WTC11 (cell line): ENCODE measurements at regions not wholly inside any gene's neighbourhood (a gene's known extent, or its start where the extent isn't known, plus 50 kb on each side); places are given as distances from the start of the nearest gene placed in this dataset.

ENCODE experiments used
- TP53 ChIP-seq: sonication (generic); formaldehyde crosslinking; IDR thresholded peaks from 2 replicates; pipeline ENCODE4 v1.8.1; 2023; ENCODE audit warnings: mild to moderate bottlenecking, missing genetic modification reagents
- TF ChIP-seq, protein P1 (sequence below): sonication (generic); formaldehyde crosslinking; IDR thresholded peaks from 2 replicates; pipeline ENCODE4 v1.8.1; 2023; ENCODE audit warnings: mild to moderate bottlenecking, missing genetic modification reagents, moderate library complexity
- TF ChIP-seq, protein P2 (sequence below): fragments of 200-600 bp; IDR thresholded peaks from 2 replicates; pipeline ENCODE4 v1.8.0; 2022; ENCODE audit warnings: antibody characterized with exemption

DNA sequence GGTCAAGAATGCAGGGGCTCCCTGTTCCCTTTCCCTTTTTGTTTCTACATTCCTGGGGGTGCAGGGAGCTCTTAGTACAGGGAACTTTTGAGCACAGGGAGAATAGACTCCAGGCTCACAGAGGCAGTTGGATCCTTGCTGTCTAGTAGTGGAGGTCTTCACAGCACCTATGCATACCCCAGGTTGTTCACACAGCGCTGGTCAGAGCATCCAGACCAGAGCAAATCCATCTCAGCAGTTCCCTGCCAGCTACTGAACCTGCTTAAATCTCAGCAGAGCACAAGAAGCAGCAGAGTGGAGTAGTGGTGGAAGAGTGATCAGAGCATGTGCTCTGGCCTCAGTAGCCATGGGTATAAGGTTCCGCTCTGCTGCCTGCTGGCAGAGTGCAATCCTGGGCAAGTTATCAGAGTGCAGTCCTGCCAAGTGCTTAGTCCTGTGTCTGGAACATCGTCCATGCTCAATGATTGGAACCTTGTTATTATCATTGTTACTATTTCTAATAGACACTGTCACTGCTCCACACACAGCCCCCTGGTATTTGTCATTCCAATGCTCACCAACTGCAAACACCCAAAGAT is 220.4 kb downstream of the CBLN1 start:
- TF ChIP-seq, protein P1, sequence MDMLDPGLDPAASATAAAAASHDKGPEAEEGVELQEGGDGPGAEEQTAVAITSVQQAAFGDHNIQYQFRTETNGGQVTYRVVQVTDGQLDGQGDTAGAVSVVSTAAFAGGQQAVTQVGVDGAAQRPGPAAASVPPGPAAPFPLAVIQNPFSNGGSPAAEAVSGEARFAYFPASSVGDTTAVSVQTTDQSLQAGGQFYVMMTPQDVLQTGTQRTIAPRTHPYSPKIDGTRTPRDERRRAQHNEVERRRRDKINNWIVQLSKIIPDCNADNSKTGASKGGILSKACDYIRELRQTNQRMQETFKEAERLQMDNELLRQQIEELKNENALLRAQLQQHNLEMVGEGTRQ (CRISPR knock-in tag), result no peak
- TF ChIP-seq TP53 (CRISPR knock-in tag), result no peak
- TF ChIP-seq, protein P2, sequence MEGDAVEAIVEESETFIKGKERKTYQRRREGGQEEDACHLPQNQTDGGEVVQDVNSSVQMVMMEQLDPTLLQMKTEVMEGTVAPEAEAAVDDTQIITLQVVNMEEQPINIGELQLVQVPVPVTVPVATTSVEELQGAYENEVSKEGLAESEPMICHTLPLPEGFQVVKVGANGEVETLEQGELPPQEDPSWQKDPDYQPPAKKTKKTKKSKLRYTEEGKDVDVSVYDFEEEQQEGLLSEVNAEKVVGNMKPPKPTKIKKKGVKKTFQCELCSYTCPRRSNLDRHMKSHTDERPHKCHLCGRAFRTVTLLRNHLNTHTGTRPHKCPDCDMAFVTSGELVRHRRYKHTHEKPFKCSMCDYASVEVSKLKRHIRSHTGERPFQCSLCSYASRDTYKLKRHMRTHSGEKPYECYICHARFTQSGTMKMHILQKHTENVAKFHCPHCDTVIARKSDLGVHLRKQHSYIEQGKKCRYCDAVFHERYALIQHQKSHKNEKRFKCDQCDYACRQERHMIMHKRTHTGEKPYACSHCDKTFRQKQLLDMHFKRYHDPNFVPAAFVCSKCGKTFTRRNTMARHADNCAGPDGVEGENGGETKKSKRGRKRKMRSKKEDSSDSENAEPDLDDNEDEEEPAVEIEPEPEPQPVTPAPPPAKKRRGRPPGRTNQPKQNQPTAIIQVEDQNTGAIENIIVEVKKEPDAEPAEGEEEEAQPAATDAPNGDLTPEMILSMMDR, result no peak
